ENCODE measurements at regions not wholly inside any gene's neighbourhood (a gene's known extent, or its start where the extent isn't known, plus 50 kb on each side); places are given as distances from the start of the nearest gene placed in this dataset.

DNA sequence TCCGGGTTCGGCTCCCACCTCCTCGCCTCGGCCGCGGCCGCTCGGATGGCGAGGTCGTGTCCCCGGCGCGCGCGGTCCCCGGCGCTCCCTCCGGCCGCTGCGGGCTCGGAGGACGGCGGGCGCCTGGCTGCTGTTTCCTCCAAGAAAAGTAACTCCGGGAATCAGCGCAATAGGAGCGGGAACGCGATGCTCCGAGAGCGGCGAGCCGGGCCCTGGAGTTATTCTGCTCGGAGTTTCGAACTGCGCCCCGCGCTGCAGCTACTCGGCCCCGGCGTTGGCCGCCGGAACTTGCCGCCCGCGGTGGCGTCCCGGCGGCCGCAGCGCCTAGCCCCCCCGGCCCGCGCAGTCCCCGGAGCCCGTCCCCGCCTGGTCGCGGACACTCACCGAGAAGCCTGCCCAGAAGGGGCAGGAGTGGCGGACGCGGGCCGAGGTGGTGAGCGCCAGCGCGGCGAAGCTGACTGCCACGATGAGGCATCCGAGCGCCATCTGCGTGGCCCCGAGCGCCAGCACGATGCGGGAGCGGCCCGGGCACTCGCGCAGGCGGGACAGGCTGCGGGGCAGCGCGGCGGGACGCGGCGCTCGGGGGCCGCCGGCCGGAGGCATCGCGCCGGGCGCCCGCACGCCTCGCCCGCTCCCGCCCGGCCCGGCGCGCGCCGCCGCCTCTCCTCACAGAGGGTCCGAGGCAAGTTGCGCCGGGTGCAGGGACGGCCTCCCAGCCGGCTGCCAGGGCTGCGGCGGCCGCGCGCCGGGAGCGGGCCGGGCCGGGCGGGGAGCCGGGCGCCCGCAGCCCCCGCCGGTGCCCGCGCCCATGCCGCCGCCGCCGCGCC lies 251.9 kb downstream of the TJP1 start:
- Histone ChIP-seq H3K27ac (peak overlapping the region in 1 of 2 donors; percentile 9), H3K4me3 (peak overlapping the region; percentile 71)
- TF ChIP-seq, protein P1, sequence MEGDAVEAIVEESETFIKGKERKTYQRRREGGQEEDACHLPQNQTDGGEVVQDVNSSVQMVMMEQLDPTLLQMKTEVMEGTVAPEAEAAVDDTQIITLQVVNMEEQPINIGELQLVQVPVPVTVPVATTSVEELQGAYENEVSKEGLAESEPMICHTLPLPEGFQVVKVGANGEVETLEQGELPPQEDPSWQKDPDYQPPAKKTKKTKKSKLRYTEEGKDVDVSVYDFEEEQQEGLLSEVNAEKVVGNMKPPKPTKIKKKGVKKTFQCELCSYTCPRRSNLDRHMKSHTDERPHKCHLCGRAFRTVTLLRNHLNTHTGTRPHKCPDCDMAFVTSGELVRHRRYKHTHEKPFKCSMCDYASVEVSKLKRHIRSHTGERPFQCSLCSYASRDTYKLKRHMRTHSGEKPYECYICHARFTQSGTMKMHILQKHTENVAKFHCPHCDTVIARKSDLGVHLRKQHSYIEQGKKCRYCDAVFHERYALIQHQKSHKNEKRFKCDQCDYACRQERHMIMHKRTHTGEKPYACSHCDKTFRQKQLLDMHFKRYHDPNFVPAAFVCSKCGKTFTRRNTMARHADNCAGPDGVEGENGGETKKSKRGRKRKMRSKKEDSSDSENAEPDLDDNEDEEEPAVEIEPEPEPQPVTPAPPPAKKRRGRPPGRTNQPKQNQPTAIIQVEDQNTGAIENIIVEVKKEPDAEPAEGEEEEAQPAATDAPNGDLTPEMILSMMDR (IDR thresholded peaks at IDR 0.05), result no peak
- DNase-seq (ENCODE audit: low spot score), result no peak

DNA sequence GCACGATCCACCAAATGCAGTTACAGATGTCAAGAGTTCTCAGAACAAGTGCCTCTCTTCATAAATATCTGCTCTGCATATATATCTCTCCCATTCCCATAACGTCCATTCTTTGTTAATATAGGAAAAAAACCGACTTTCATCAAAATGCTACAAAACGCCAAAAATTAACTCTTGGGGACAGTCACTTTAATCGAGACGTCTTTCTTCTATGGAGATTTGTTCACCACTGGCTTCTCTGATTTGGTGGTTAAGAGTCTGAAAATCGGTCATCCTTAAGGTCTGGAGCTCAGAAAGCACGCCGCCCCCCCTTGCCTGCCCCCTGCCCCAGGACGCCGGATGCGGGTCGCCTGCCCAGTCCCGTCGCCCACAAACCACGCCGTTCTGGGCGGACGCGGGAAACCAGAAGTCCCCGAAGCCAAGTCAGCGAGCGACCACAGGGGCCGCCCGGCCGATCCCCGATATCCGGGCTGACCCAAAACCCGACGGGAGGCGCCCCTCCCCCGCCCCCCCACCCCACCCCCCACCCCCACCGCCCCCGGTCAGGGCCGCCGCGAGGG lies 252.7 kb downstream of the TJP1 start:
- Histone ChIP-seq H3K4me3 (peak overlapping the region; percentile 71), H3K27ac (no peak overlapping the region)
- TF ChIP-seq, protein P1 (IDR thresholded peaks at IDR 0.05), result no peak
- DNase-seq (ENCODE audit: low spot score), result no peak

DNA sequence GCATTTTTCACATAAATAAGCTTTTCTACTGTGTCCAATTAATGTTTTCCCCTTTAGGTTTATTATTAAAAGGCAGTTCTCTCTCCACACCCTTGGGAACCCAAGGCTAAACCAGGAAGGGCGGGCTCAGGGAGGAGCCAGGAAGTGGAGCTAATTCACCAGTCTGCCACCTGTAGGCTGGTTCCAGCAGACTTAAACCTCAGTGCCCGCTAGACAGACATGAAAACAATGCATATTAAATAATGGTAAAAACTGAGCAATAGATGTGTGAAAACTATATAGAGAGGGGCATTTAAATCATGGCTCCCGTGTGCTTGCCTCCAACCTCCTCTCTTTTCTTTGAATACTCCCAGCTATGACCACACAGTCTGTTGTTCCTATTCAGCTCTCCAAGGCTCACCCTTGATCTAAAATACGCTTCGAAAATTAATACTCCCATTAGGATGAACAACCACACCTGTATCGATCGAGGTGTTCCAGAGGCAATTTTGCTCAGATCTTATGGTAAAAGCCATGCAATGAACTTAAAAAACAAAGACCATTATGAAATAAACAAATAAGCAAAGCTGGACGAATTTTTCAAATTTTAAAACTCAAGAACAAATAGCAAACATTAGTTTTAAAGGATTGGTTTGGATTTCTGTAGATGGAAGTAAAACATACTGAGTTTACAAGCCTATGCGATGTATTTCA lies 253.3 kb downstream of the TJP1 start:
- H3K4me3 ChIP-seq, result no peak overlapping the region
- no peak overlapping the region for H3K27ac ChIP-seq

DNA sequence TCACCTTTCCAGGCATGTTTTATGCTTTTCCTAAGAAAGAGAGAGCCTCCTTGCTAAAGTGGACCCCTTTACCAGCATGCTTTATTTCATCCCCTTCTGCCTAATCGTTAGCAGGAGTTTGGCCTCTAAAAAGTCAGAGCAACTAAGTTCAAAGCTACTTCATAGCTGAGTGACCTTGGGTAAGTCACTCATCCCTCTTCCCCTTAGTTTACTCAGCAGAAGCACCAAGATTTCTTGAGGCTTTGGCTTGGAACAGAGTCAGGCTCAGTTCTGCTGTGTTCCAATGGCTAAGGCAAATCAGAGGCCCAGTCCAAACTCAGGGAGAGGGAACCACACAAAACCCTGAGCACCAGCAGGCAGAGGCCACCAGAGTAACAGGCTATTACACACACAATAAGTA lies 254.9 kb downstream of the TJP1 start:
- DNase-seq (ENCODE audit: low spot score), result no peak
- no peak overlapping the region for H3K4me3 ChIP-seq
- H3K27ac ChIP-seq, result no peak overlapping the region
- TF ChIP-seq, protein P1 (IDR thresholded peaks at IDR 0.05), result no peak

More for the DNA sequence above, 253.3 kb downstream of the TJP1 start:
- TF ChIP-seq, protein P1 (IDR thresholded peaks at IDR 0.05), result no peak
- no peak for DNase-seq (ENCODE audit: low spot score)

DNA sequence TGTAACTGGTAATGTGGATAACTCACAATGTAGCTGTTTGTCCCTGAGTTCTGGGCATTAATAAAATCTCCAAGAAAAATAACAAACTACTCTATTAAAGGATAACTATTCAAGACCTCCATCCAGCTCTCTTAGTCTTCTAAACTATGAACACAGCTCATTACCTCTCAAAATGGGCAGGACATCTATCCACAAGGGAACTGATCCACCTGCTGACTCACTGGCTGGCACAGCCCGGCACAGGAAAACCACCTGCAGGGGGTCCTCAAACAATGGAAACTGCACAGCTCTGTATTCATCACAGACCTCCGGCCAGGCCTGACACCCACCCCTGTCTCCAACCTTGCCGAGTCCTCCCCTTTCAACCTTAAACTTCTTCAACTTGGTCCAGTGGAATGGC lies 255.4 kb downstream of the TJP1 start:
- Histone ChIP-seq H3K27ac (no peak overlapping the region), H3K4me3 (no peak overlapping the region)
- TF ChIP-seq, protein P1 (IDR thresholded peaks at IDR 0.05), result no peak
- DNase-seq (ENCODE audit: low spot score), result no peak

- Histone ChIP-seq H3K27ac (no peak overlapping the region), H3K4me3 (no peak overlapping the region)
- no peak for DNase-seq (ENCODE audit: low spot score)
- TF ChIP-seq, protein P1 (IDR thresholded peaks at IDR 0.05), result no peak
Measured at GRCh38 chr15:29563112-29563511, 259.2 kb downstream of the TJP1 start.
